Naive thymus-derived CD8-positive, alpha-beta T cell (primary cell): ENCODE measurements at regions not wholly inside any gene's neighbourhood (a gene's known extent, or its start where the extent isn't known, plus 50 kb on each side); places are given as distances from the start of the nearest gene placed in this dataset.

ENCODE experiments used
- ATAC-seq, 2 donors: fragments of 150-1000 bp; cut with Tn5 transposase in 1 of 2; sonication (Bioruptor Pico), chemical (Tn5 transposase) in 1 of 2; 1 replicate in 1 of 2; 2 replicates in 1 of 2; pipeline ENCODE4 v1.10.0; 2021; ENCODE audit warnings: mild to moderate bottlenecking in 2 of 2, moderate library complexity in 2 of 2
- POLR2A ChIA-PET: fragments of 350-600 bp; sonication (Branson Sonifier 250); formaldehyde crosslinking; loops from one replicate; lab custom pipeline; 2021; ENCODE audit warnings: antibody characterized with exemption; lab: Charles Lee
- DNase-seq, 10 donors: peaks; one replicate each; pipeline versions ENCODE4 v3.0.0 to v3.0.0-alpha.2; 2020 to 2022
- H3K27ac Mint-ChIP-seq, 10 donors: one replicate each; pipeline ENCODE4 v1.8.0; 2020 to 2022; ENCODE audit warnings: mild to moderate bottlenecking in 10 of 10, mixed read lengths in 10 of 10, moderate library complexity in 4 of 10, inconsistent platforms in 1 of 10
- H3K27me3 Mint-ChIP-seq, 5 donors: one replicate each; pipeline ENCODE4 v1.8.0; 2021 to 2022; ENCODE audit warnings: mixed read lengths in 5 of 5
- H3K36me3 Mint-ChIP-seq, 3 donors: one replicate each; pipeline ENCODE4 v1.8.0; 2020 to 2022; ENCODE audit warnings: mixed read lengths in 3 of 3, mild to moderate bottlenecking in 2 of 3, inconsistent platforms in 1 of 3
- H3K4me1 Mint-ChIP-seq, 4 donors: one replicate each; pipeline ENCODE4 v1.8.0; 2021 to 2022; ENCODE audit warnings: mixed read lengths in 4 of 4
- H3K4me3 Mint-ChIP-seq, 10 donors: one replicate each; pipeline ENCODE4 v1.8.0; 2020 to 2022; ENCODE audit warnings: mild to moderate bottlenecking in 10 of 10, mixed read lengths in 10 of 10, moderate library complexity in 6 of 10, inconsistent platforms in 1 of 10
- H3K9me3 Mint-ChIP-seq, 9 donors: one replicate each; pipeline ENCODE4 v1.8.0; 2020 to 2022; ENCODE audit warnings: mixed read lengths in 9 of 9, mild to moderate bottlenecking in 3 of 9, inconsistent platforms in 1 of 9, moderate library complexity in 1 of 9

- Mint-ChIP-seq H3K27ac (peak overlapping the region in 3 of 10 donors; percentile 9 to 23 (median 13)), H3K4me3 (peak overlapping the region in 1 of 10 donors; percentile 4), H3K27me3 (no peaks in the 10 kb centered on the region), H3K4me1 (peaks cover 32 to 86% (median 72%) of the 10 kb centered on the region in 4 donors), H3K9me3 (peaks cover 0 to 4% (median 0%) of the 10 kb centered on the region in 9 donors), H3K36me3 (peaks cover 8 to 34% (median 15%) of the 10 kb centered on the region in 3 donors)
- POLR2A ChIA-PET, result interaction anchor here (0.6 kb wide), 1 partner anchor 12 kb away, joined by 4 read pairs; no protein-coding TSS in a partner anchor
- no peak for DNase-seq
- no peak for ATAC-seq
Observed at GRCh38 chr3:72437661-72438406, 410.4 kb downstream of the SHQ1 start.

GRCh38 chr3:72436863-72437592 is 411.2 kb downstream of the SHQ1 start:
- H3K27me3 Mint-ChIP-seq, result no peaks in the 10 kb centered on the region
- POLR2A ChIA-PET, result interaction anchor here (0.6 kb wide), 1 partner anchor 12 kb away, joined by 4 read pairs; no protein-coding TSS in a partner anchor
- ATAC-seq, result no peak
- no peak overlapping the region for H3K27ac Mint-ChIP-seq
- peaks cover 8 to 34% (median 15%) of the 10 kb centered on the region in 3 donors for H3K36me3 Mint-ChIP-seq
- peaks cover 0 to 4% (median 0%) of the 10 kb centered on the region in 9 donors for H3K9me3 Mint-ChIP-seq
- H3K4me3 Mint-ChIP-seq, result no peak overlapping the region
- DNase-seq, result no peak
- H3K4me1 Mint-ChIP-seq, result peaks cover 34 to 86% (median 72%) of the 10 kb centered on the region in 4 donors

GRCh38 chr3:72434296-72434695 is 413.9 kb downstream of the SHQ1 start:
- Mint-ChIP-seq H3K4me1 (peaks cover 22 to 82% (median 62%) of the 10 kb centered on the region in 4 donors), H3K4me3 (no peak overlapping the region), H3K36me3 (peaks cover 8 to 24% (median 15%) of the 10 kb centered on the region in 3 donors), H3K9me3 (peaks cover 0 to 4% (median 0%) of the 10 kb centered on the region in 9 donors), H3K27me3 (no peaks in the 10 kb centered on the region), H3K27ac (peak overlapping the region in 3 of 10 donors; percentile 11 to 62 (median 16))
- ATAC-seq (no peak), DNase-seq (no peak)
- POLR2A ChIA-PET, result no interaction called here

- H3K4me1 Mint-ChIP-seq, result peaks cover 17 to 80% (median 61%) of the 10 kb centered on the region in 4 donors
- DNase-seq, result no peak
- no peak for ATAC-seq
- H3K27me3 Mint-ChIP-seq, result no peaks in the 10 kb centered on the region
- H3K4me3 Mint-ChIP-seq, result no peak overlapping the region
- H3K36me3 Mint-ChIP-seq, result peaks cover 0 to 12% (median 9%) of the 10 kb centered on the region in 3 donors
- peaks cover 0 to 4% (median 0%) of the 10 kb centered on the region in 9 donors for H3K9me3 Mint-ChIP-seq
- peak overlapping the region in 3 of 10 donors; percentile 21 to 42 (median 39) for H3K27ac Mint-ChIP-seq
- POLR2A ChIA-PET, result no interaction called here
Observed at GRCh38 chr3:72432246-72432645, 416.0 kb downstream of the SHQ1 start.

GRCh38 chr3:72429589-72430353 is 418.5 kb downstream of the SHQ1 start:
- Mint-ChIP-seq H3K36me3 (peaks cover 0 to 8% (median 6%) of the 10 kb centered on the region in 3 donors), H3K4me3 (peak overlapping the region in 2 of 10 donors; percentile 3 to 26), H3K4me1 (peaks cover 19 to 93% (median 80%) of the 10 kb centered on the region in 4 donors), H3K27me3 (no peaks in the 10 kb centered on the region), H3K9me3 (peaks cover 0 to 8% (median 0%) of the 10 kb centered on the region in 9 donors), H3K27ac (peak overlapping the region in 8 of 10 donors; percentile 11 to 63 (median 36))
- POLR2A ChIA-PET, result interaction anchor here (0.6 kb wide), 1 partner anchor 69 kb away, joined by 3 read pairs; no protein-coding TSS in a partner anchor
- ATAC-seq (peak; percentile 32 to 40), DNase-seq (no peak)

GRCh38 chr3:72428803-72429202 is 419.4 kb downstream of the SHQ1 start:
- POLR2A ChIA-PET, result no interaction called here
- H3K27ac Mint-ChIP-seq, result peak overlapping the region in 7 of 10 donors; percentile 1 to 71 (median 36)
- ATAC-seq, result peak in 1 of 2 donors; percentile 26

GRCh38 chr3:72427624-72428023 is 420.6 kb downstream of the SHQ1 start:
- Mint-ChIP-seq H3K4me3 (peak overlapping the region in 9 of 10 donors; percentile 18 to 69 (median 25)), H3K4me1 (peaks cover 18 to 90% (median 70%) of the 10 kb centered on the region in 4 donors), H3K27ac (peak overlapping the region in 7 of 10 donors; percentile 5 to 63 (median 25)), H3K27me3 (no peaks in the 10 kb centered on the region), H3K36me3 (peaks cover under 1 to 17% (median 13%) of the 10 kb centered on the region in 3 donors), H3K9me3 (peaks cover 0 to 15% (median 3%) of the 10 kb centered on the region in 9 donors)
- ATAC-seq (no peak), DNase-seq (no peak)
- POLR2A ChIA-PET, result interaction anchor here (0.6 kb wide), 1 partner anchor 13 kb away, joined by 3 read pairs; no protein-coding TSS in a partner anchor

More at GRCh38 chr3:72428803-72429202, 419.4 kb downstream of the SHQ1 start:
- no peak for DNase-seq
- H3K27me3 Mint-ChIP-seq, result no peaks in the 10 kb centered on the region
- H3K4me1 Mint-ChIP-seq, result peaks cover 14 to 94% (median 79%) of the 10 kb centered on the region in 4 donors
- peak overlapping the region in 2 of 10 donors; percentile 5 to 31 for H3K4me3 Mint-ChIP-seq
- H3K9me3 Mint-ChIP-seq, result peaks cover 0 to 8% (median 0%) of the 10 kb centered on the region in 9 donors
- H3K36me3 Mint-ChIP-seq, result peaks cover 0 to 7% (median 7%) of the 10 kb centered on the region in 3 donors

- DNase-seq (no peak), ATAC-seq (peak in 1 of 2 donors; percentile 47)
- Mint-ChIP-seq H3K9me3 (peaks cover 3 to 22% (median 8%) of the 10 kb centered on the region in 9 donors), H3K27ac (peak overlapping the region in 6 of 10 donors; percentile 0 to 63 (median 14)), H3K4me1 (peaks cover 16 to 90% (median 65%) of the 10 kb centered on the region in 4 donors), H3K27me3 (no peaks in the 10 kb centered on the region), H3K4me3 (peak overlapping the region in 9 of 10 donors; percentile 20 to 69 (median 40)), H3K36me3 (peaks cover 9 to 25% (median 17%) of the 10 kb centered on the region in 3 donors)
- POLR2A ChIA-PET, result no interaction called here
Observed at GRCh38 chr3:72426618-72427397, 421.4 kb downstream of the SHQ1 start.

- ATAC-seq (no peak), DNase-seq (no peak)
- Mint-ChIP-seq H3K36me3 (peaks cover 23 to 39% (median 24%) of the 10 kb centered on the region in 3 donors), H3K9me3 (peaks cover 3 to 33% (median 14%) of the 10 kb centered on the region in 9 donors), H3K27ac (peak overlapping the region in 1 of 10 donors; percentile 9), H3K27me3 (no peaks in the 10 kb centered on the region), H3K4me1 (peaks cover 12 to 87% (median 62%) of the 10 kb centered on the region in 4 donors), H3K4me3 (peak overlapping the region in 2 of 10 donors; percentile 6 to 26)
- POLR2A ChIA-PET, result no interaction called here
Observed at GRCh38 chr3:72423643-72424042, 424.6 kb downstream of the SHQ1 start.

- Mint-ChIP-seq H3K4me1 (peaks cover 11 to 85% (median 54%) of the 10 kb centered on the region in 4 donors), H3K27me3 (no peaks in the 10 kb centered on the region), H3K9me3 (peaks cover 3 to 33% (median 14%) of the 10 kb centered on the region in 9 donors), H3K27ac (no peak overlapping the region), H3K4me3 (no peak overlapping the region), H3K36me3 (peaks cover 22 to 39% (median 23%) of the 10 kb centered on the region in 3 donors)
- ATAC-seq (no peak), DNase-seq (no peak)
- POLR2A ChIA-PET, result no interaction called here
Observed at GRCh38 chr3:72421786-72422185, 426.5 kb downstream of the SHQ1 start.

- Mint-ChIP-seq H3K36me3 (peaks cover 22 to 33% (median 23%) of the 10 kb centered on the region in 3 donors), H3K4me1 (peaks cover 11 to 85% (median 54%) of the 10 kb centered on the region in 4 donors), H3K27me3 (no peaks in the 10 kb centered on the region), H3K4me3 (no peak overlapping the region), H3K9me3 (peaks cover 0 to 33% (median 14%) of the 10 kb centered on the region in 9 donors), H3K27ac (no peak overlapping the region)
- ATAC-seq (no peak), DNase-seq (no peak)
- POLR2A ChIA-PET, result no interaction called here
Observed at GRCh38 chr3:72421126-72421525, 427.1 kb downstream of the SHQ1 start.
